Right atrium auricular region (tissue), 2 donors: ENCODE measurements at regions not wholly inside any gene's neighbourhood (a gene's known extent, or its start where the extent isn't known, plus 50 kb on each side); places are given as distances from the start of the nearest gene placed in this dataset.
"Not testable (repeated sequence)": the region's sequence is repeated elsewhere in the genome, so short reads cannot be mapped to it uniquely, and the experiment has no call there.

Source experiments
- DNase-seq: peaks from one replicate; pipeline ENCODE4 v3.0.0-alpha.2; 2019; ENCODE audit warnings: low spot score
- H3K27ac ChIP-seq, 2 donors: fragments of 200-600 bp; sonication (generic); 1 replicate in 1 of 2; 2 replicates in 1 of 2; pipeline ENCODE4 v1.5.1; 2016 to 2019
- H3K27me3 ChIP-seq, 2 donors: fragments of 200-600 bp; sonication (generic); one replicate each; pipeline versions ENCODE4 v1.5.1 to v1.6.0; 2017 to 2019
- H3K36me3 ChIP-seq: fragments of 200-600 bp; sonication (generic); one replicate; pipeline ENCODE4 v1.5.1; 2016
- H3K4me1 ChIP-seq, 2 donors: fragments of 200-600 bp; sonication (generic); one replicate each; pipeline versions ENCODE4 v1.5.1 to v1.6.0; 2017 to 2019
- H3K4me3 ChIP-seq, 2 donors: fragments of 200-600 bp; sonication (generic); 1 replicate in 1 of 2; 2 replicates in 1 of 2; pipeline ENCODE4 v1.5.1; 2017 to 2019; ENCODE audit warnings: mild to moderate bottlenecking in 1 of 2, moderate library complexity in 1 of 2
- H3K9me3 ChIP-seq, 2 donors: fragments of 200-600 bp; sonication (generic); one replicate each; pipeline ENCODE4 v1.5.1; 2019
- CTCF ChIP-seq, 2 donors: fragments of 200-600 bp; sonication (generic); IDR thresholded peaks; one replicate each; pipeline ENCODE4 v1.5.1; 2019; ENCODE audit warnings: antibody characterized with exemption in 2 of 2

- no peak for DNase-seq
- no peak overlapping the region for H3K4me3 ChIP-seq
- no peaks in the 10 kb centered on the region for H3K27me3 ChIP-seq
- H3K27ac ChIP-seq, result no peak overlapping the region
- no peaks in the 10 kb centered on the region for H3K9me3 ChIP-seq
- no peaks in the 10 kb centered on the region for H3K4me1 ChIP-seq
- H3K36me3 ChIP-seq, result no peaks in the 10 kb centered on the region
- TF ChIP-seq CTCF (IDR thresholded peaks at IDR 0.05), result no peak
Observed at GRCh38 chr12:67086116-67086515, 183.0 kb upstream of the CAND1 start.

GRCh38 chr12:67088401-67089118 is 180.6 kb upstream of the CAND1 start:
- Histone ChIP-seq H3K27me3 (no peaks in the 10 kb centered on the region), H3K27ac (no peak overlapping the region), H3K9me3 (no peaks in the 10 kb centered on the region), H3K4me3 (no peak overlapping the region), H3K36me3 (no peaks in the 10 kb centered on the region), H3K4me1 (no peaks in the 10 kb centered on the region)
- DNase-seq, result no peak
- no peak for TF ChIP-seq CTCF (IDR thresholded peaks at IDR 0.05)

- no peak overlapping the region for H3K4me3 ChIP-seq
- H3K27me3 ChIP-seq, result no peaks in the 10 kb centered on the region
- no peak overlapping the region for H3K27ac ChIP-seq
- no peaks in the 10 kb centered on the region for H3K9me3 ChIP-seq
- no peaks in the 10 kb centered on the region for H3K36me3 ChIP-seq
- no peak for TF ChIP-seq CTCF (IDR thresholded peaks at IDR 0.05)
- DNase-seq, result no peak
- H3K4me1 ChIP-seq, result no peaks in the 10 kb centered on the region
Observed at GRCh38 chr12:67091204-67091603, 178.0 kb upstream of the CAND1 start.

- Histone ChIP-seq H3K4me3 (no peak overlapping the region), H3K36me3 (no peaks in the 10 kb centered on the region), H3K27ac (no peak overlapping the region), H3K27me3 (no peaks in the 10 kb centered on the region), H3K4me1 (no peaks in the 10 kb centered on the region), H3K9me3 (no peaks in the 10 kb centered on the region)
- no peak for DNase-seq
- TF ChIP-seq CTCF (IDR thresholded peaks at IDR 0.05), result no peak
Observed at GRCh38 chr12:67091678-67092077, 177.5 kb upstream of the CAND1 start.

- not testable (repeated sequence) for H3K27ac ChIP-seq, H3K36me3 ChIP-seq, H3K4me3 ChIP-seq, H3K4me1 ChIP-seq, H3K27me3 ChIP-seq, H3K9me3 ChIP-seq, DNase-seq
Observed at GRCh38 chr12:67092934-67093333, 176.2 kb upstream of the CAND1 start.

- no peaks in the 10 kb centered on the region for H3K9me3 ChIP-seq
- no peaks in the 10 kb centered on the region for H3K36me3 ChIP-seq
- H3K27ac ChIP-seq, result peak overlapping the region in 1 of 2 donors; percentile 60
- H3K27me3 ChIP-seq, result no peaks in the 10 kb centered on the region
- no peak for TF ChIP-seq CTCF (IDR thresholded peaks at IDR 0.05)
- H3K4me3 ChIP-seq, result no peak overlapping the region
- H3K4me1 ChIP-seq, result no peaks in the 10 kb centered on the region
- DNase-seq, result no peak
Observed at GRCh38 chr12:67096533-67097318, 172.4 kb upstream of the CAND1 start.
